ENCODE measurements at regions not wholly inside any gene's neighbourhood (a gene's known extent, or its start where the extent isn't known, plus 50 kb on each side); places are given as distances from the start of the nearest gene placed in this dataset.

DNA sequence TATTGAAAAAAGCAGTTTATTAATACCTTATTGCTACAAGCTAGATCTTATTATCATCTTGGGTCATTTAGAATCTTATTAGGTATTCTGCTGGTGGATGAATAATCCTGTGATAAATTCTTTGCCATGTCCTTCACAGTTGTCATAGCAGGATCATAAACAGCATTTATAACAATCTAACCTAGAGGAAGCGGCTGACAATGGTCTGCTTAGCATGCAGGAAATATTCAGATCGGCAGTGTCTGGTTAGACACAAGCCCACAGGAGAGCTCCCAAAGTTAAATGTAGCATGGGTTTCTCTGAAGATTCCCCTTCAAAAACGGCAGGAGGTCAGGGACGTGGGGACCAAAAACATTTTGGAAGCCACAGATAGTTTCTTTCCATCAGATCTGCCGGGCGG is 179.3 kb downstream of the FOXB1 start:
- Histone ChIP-seq H2AFZ (no peak overlapping the region), H3K27me3 (ENCODE audit: control insufficient read depth, insufficient read depth, low read length) (no peaks in the 10 kb centered on the region), H3K27ac (no peak overlapping the region), H3K9me3 (ENCODE audit: control insufficient read depth, low read length) (no peaks in the 10 kb centered on the region), H3K4me2 (ENCODE audit: low read length) (no peak overlapping the region), H3K4me3 (ENCODE audit: low read depth, low read length) (no peak overlapping the region), H3K79me2 (no peaks in the 10 kb centered on the region), H3K4me1 (no peaks in the 10 kb centered on the region), H3K36me3 (ENCODE audit: control insufficient read depth, insufficient read depth, low read length) (no peaks in the 10 kb centered on the region), H3K9ac (no peak overlapping the region)
- TF ChIP-seq, protein P1, sequence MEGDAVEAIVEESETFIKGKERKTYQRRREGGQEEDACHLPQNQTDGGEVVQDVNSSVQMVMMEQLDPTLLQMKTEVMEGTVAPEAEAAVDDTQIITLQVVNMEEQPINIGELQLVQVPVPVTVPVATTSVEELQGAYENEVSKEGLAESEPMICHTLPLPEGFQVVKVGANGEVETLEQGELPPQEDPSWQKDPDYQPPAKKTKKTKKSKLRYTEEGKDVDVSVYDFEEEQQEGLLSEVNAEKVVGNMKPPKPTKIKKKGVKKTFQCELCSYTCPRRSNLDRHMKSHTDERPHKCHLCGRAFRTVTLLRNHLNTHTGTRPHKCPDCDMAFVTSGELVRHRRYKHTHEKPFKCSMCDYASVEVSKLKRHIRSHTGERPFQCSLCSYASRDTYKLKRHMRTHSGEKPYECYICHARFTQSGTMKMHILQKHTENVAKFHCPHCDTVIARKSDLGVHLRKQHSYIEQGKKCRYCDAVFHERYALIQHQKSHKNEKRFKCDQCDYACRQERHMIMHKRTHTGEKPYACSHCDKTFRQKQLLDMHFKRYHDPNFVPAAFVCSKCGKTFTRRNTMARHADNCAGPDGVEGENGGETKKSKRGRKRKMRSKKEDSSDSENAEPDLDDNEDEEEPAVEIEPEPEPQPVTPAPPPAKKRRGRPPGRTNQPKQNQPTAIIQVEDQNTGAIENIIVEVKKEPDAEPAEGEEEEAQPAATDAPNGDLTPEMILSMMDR (IDR thresholded peaks at IDR 0.05), result no peak

DNA sequence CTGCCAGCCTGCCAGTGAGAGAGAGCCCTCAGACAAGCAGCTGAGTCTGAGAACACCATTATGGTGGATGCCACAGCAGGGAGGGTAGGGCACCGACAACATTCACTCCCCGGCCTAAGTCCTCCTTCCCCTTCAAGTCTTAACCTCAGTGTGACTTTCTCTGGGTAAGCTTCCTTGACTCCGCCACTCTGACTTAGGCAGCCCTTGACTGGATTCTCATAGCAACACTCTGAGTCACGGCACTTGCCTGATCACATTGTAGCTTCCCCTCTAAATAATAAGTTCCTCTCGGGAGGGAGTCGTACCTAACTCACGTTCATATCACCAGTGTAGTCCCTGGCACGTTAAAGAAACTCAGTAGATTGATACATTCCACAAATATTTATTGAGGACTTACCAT is 180.5 kb downstream of the FOXB1 start:
- H3K36me3 ChIP-seq (ENCODE audit: control insufficient read depth, insufficient read depth, low read length), result no peaks in the 10 kb centered on the region
- H3K27me3 ChIP-seq (ENCODE audit: control insufficient read depth, insufficient read depth, low read length), result no peaks in the 10 kb centered on the region
- H3K4me3 ChIP-seq (ENCODE audit: low read depth, low read length), result no peak overlapping the region
- H3K79me2 ChIP-seq, result no peaks in the 10 kb centered on the region
- no peak overlapping the region for H3K4me2 ChIP-seq (ENCODE audit: low read length)
- H3K4me1 ChIP-seq, result no peaks in the 10 kb centered on the region
- TF ChIP-seq, protein P1 (IDR thresholded peaks at IDR 0.05), result no peak
- H3K9ac ChIP-seq, result no peak overlapping the region
- H3K9me3 ChIP-seq (ENCODE audit: control insufficient read depth, low read length), result no peaks in the 10 kb centered on the region
- no peak overlapping the region for H2AFZ ChIP-seq
- no peak overlapping the region for H3K27ac ChIP-seq

DNA sequence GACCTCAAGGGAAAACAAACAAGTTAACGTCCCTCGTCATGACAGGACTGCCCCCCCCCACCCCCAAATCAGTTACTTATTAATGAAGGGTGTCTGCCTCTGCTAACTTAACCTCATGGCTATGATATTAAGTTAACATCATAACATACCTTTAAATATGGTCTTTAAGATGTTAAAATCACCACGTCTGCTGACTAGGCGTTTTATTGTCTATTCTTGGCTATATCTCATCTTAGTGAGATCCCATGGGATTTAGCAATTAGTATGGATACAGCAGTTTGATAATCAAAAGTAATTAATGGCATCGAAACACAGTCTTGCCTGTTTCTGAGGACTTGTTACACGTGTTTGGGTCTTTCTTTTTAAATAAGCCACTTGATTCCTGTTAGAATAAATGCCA is 186.9 kb downstream of the FOXB1 start:
- H3K4me2 ChIP-seq (ENCODE audit: low read length), result no peak overlapping the region
- no peak overlapping the region for H3K27ac ChIP-seq
- no peak overlapping the region for H2AFZ ChIP-seq
- no peaks in the 10 kb centered on the region for H3K4me1 ChIP-seq
- H3K9me3 ChIP-seq (ENCODE audit: control insufficient read depth, low read length), result no peaks in the 10 kb centered on the region
- TF ChIP-seq, protein P1 (IDR thresholded peaks at IDR 0.05), result no peak
- H3K27me3 ChIP-seq (ENCODE audit: control insufficient read depth, insufficient read depth, low read length), result no peaks in the 10 kb centered on the region
- H3K79me2 ChIP-seq, result no peaks in the 10 kb centered on the region
- H3K4me3 ChIP-seq (ENCODE audit: low read depth, low read length), result no peak overlapping the region
- no peaks in the 10 kb centered on the region for H3K36me3 ChIP-seq (ENCODE audit: control insufficient read depth, insufficient read depth, low read length)
- H3K9ac ChIP-seq, result no peak overlapping the region

DNA sequence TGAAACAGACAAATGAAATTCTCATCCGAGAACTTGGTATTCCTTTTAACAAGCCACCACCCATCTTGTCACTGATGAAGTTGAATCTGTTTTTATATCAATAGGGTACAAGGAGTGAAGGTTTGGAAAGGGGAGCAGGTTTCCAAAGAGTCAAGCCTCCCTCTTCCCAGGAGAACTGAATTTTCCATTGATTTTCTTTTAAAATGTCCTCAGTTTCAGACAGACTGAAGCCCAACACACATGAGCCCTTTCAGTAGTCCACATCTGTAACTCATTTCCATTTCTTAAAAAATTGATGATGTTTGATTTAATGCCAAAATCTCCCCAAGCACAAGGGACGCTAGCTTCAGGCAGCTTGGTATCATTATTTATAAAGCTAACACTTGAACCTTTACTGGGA is 187.7 kb downstream of the FOXB1 start:
- Histone ChIP-seq H3K27ac (no peak overlapping the region), H3K36me3 (ENCODE audit: control insufficient read depth, insufficient read depth, low read length) (no peaks in the 10 kb centered on the region), H3K4me2 (ENCODE audit: low read length) (no peak overlapping the region), H2AFZ (no peak overlapping the region), H3K9me3 (ENCODE audit: control insufficient read depth, low read length) (no peaks in the 10 kb centered on the region), H3K4me3 (ENCODE audit: low read depth, low read length) (no peak overlapping the region), H3K79me2 (no peaks in the 10 kb centered on the region), H3K27me3 (ENCODE audit: control insufficient read depth, insufficient read depth, low read length) (no peaks in the 10 kb centered on the region), H3K4me1 (no peaks in the 10 kb centered on the region), H3K9ac (no peak overlapping the region)
- TF ChIP-seq, protein P1 (IDR thresholded peaks at IDR 0.05), result no peak

DNA sequence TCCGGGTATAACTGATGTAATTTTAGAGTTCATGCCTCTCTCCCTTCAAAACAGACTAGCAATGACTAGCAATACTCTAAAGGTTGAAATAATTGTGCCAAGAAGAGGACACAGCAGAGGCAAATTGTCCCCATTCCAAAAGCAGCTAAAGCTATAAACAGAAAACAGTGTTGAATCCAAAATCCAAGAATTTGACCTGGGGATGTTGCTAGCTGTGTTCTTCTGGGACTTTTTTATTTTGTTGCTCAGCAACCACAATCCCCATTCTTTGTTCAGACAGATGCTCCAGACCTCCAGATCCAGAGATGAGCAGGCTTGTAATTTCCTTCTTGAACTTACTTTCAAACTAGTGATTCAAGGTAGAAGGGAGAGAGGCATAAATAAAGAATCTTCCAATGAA is 191.5 kb downstream of the FOXB1 start:
- H3K27ac ChIP-seq, result no peak overlapping the region
- H3K4me2 ChIP-seq (ENCODE audit: low read length), result no peak overlapping the region
- H3K4me1 ChIP-seq, result no peaks in the 10 kb centered on the region
- no peaks in the 10 kb centered on the region for H3K9me3 ChIP-seq (ENCODE audit: control insufficient read depth, low read length)
- H2AFZ ChIP-seq, result no peak overlapping the region
- TF ChIP-seq, protein P1 (IDR thresholded peaks at IDR 0.05), result no peak
- no peak overlapping the region for H3K4me3 ChIP-seq (ENCODE audit: low read depth, low read length)
- no peaks in the 10 kb centered on the region for H3K36me3 ChIP-seq (ENCODE audit: control insufficient read depth, insufficient read depth, low read length)
- H3K79me2 ChIP-seq, result no peaks in the 10 kb centered on the region
- H3K27me3 ChIP-seq (ENCODE audit: control insufficient read depth, insufficient read depth, low read length), result no peaks in the 10 kb centered on the region
- H3K9ac ChIP-seq, result no peak overlapping the region

All from parathyroid adenoma (tissue), 2 donors.